MCF 10A (cell line): ENCODE measurements at regions not wholly inside any gene's neighbourhood (a gene's known extent, or its start where the extent isn't known, plus 50 kb on each side); places are given as distances from the start of the nearest gene placed in this dataset.
A peak's percentile ranks its signal among the peaks of the same experiment; 100 is the strongest.

Source experiments
- BruUV-seq: library from RNA; stranded (reverse); fragments of 400-500 nt; replicated peaks from 2 replicates; lab custom pipeline; 2021; lab: Mats Ljungman, UMichigan
- CTCF ChIA-PET: fragments of 300-600 bp; sonication (Branson Sonifier 250); formaldehyde crosslinking; extraction: SDS; loops from one replicate; lab custom pipeline; 2021; ENCODE audit warnings: antibody characterized with exemption, inconsistent platforms; lab: Yijun Ruan, JAX
- POLR2A ChIA-PET: fragments of 300-600, 350-650 bp; sonication (Branson Sonifier 250); formaldehyde crosslinking; extraction: SDS; loops from one replicate; lab custom pipeline; 2020; ENCODE audit warnings: antibody characterized with exemption, inconsistent platforms; lab: Yijun Ruan, JAX
- DNase-seq: peaks from one replicate; pipeline ENCODE4 v3.0.0-alpha.2; 2018; ENCODE audit not compliant: unreplicated experiment
- H3K27ac Mint-ChIP-seq: one replicate; pipeline ENCODE4 v1.8.0; 2022; ENCODE audit warnings: mild to moderate bottlenecking, low read depth, mixed read lengths; ENCODE audit not compliant: unreplicated experiment
- H3K27me3 Mint-ChIP-seq: one replicate; pipeline ENCODE4 v1.8.0; 2022; ENCODE audit warnings: mixed read lengths; ENCODE audit not compliant: insufficient read depth, unreplicated experiment
- H3K36me3 Mint-ChIP-seq: one replicate; pipeline ENCODE4 v1.8.0; 2022; ENCODE audit warnings: mild to moderate bottlenecking, moderate library complexity, mixed read lengths; ENCODE audit not compliant: insufficient read depth, unreplicated experiment
- H3K4me1 Mint-ChIP-seq: one replicate; pipeline ENCODE4 v1.8.0; 2022; ENCODE audit warnings: mixed read lengths; ENCODE audit not compliant: insufficient read depth, unreplicated experiment
- H3K4me3 Mint-ChIP-seq: one replicate; pipeline ENCODE4 v1.8.0; 2022; ENCODE audit warnings: mild to moderate bottlenecking, moderate library complexity, mixed read lengths; ENCODE audit not compliant: unreplicated experiment
- H3K9me3 Mint-ChIP-seq: one replicate; pipeline ENCODE4 v1.8.0; 2022; ENCODE audit warnings: mixed read lengths; ENCODE audit not compliant: unreplicated experiment
- CTCF ChIP-seq: fragments of 200-600 bp; IDR thresholded peaks from one replicate; pipeline ENCODE4 v1.8.0; 2022; ENCODE audit warnings: antibody characterized with exemption, mild to moderate bottlenecking; ENCODE audit not compliant: unreplicated experiment
- intact Hi-C: fragments of 100-400 bp; cut with micrococcal nuclease; formaldehyde crosslinking; loops from 2 replicates; pipeline ENCODE4 v1.14.1; 2022

GRCh38 chr2:228407821-228408220 lies 226.3 kb upstream of the SPHKAP start:
- H3K4me1 Mint-ChIP-seq, result no peaks in the 10 kb centered on the region
- POLR2A ChIA-PET, result no interaction called here
- H3K27me3 Mint-ChIP-seq, result no peaks in the 10 kb centered on the region
- no peak overlapping the region for H3K4me3 Mint-ChIP-seq
- TF ChIP-seq CTCF, result no peak
- intact Hi-C loops, result no loop called here
- CTCF ChIA-PET, result interaction anchor here (0.6 to 0.8 kb wide), 3 partner anchors 15 to 252 kb away, joined by 3 to 5 read pairs (median 3); no protein-coding TSS in a partner anchor
- BruUV-seq, result no TSS peak
- no peaks in the 10 kb centered on the region for H3K36me3 Mint-ChIP-seq
- no peak overlapping the region for H3K27ac Mint-ChIP-seq
- no peak for DNase-seq
- H3K9me3 Mint-ChIP-seq, result no peaks in the 10 kb centered on the region

- H3K4me1 Mint-ChIP-seq, result no peaks in the 10 kb centered on the region
- no peak overlapping the region for H3K4me3 Mint-ChIP-seq
- no peaks in the 10 kb centered on the region for H3K36me3 Mint-ChIP-seq
- intact Hi-C loops, result loop anchor here (1.0 kb wide), 1 partner anchor 257 kb away; no protein-coding TSS in a partner anchor
- TF ChIP-seq CTCF, result peak; percentile 15
- BruUV-seq, result no TSS peak
- H3K27ac Mint-ChIP-seq, result no peak overlapping the region
- ChIA-PET POLR2A (no interaction called here), CTCF (interaction anchor here (0.7 kb wide), 1 partner anchor 1162 kb away, joined by 3 read pairs; no protein-coding TSS in a partner anchor)
- DNase-seq, result peak; percentile 31
- peaks cover 25% of the 10 kb centered on the region for H3K27me3 Mint-ChIP-seq
- H3K9me3 Mint-ChIP-seq, result no peaks in the 10 kb centered on the region
Measured at GRCh38 chr2:228401065-228401912, 219.8 kb upstream of the SPHKAP start.

GRCh38 chr2:228387776-228388175 lies 206.3 kb upstream of the SPHKAP start:
- Mint-ChIP-seq H3K4me3 (no peak overlapping the region), H3K4me1 (no peaks in the 10 kb centered on the region), H3K27ac (no peak overlapping the region), H3K36me3 (no peaks in the 10 kb centered on the region), H3K9me3 (no peaks in the 10 kb centered on the region), H3K27me3 (peaks cover 50% of the 10 kb centered on the region)
- CTCF ChIA-PET, result no interaction called here
- TF ChIP-seq CTCF, result no peak
- no peak for DNase-seq
- intact Hi-C loops, result no loop called here
- no TSS peak for BruUV-seq
- POLR2A ChIA-PET, result no interaction called here

DNA sequence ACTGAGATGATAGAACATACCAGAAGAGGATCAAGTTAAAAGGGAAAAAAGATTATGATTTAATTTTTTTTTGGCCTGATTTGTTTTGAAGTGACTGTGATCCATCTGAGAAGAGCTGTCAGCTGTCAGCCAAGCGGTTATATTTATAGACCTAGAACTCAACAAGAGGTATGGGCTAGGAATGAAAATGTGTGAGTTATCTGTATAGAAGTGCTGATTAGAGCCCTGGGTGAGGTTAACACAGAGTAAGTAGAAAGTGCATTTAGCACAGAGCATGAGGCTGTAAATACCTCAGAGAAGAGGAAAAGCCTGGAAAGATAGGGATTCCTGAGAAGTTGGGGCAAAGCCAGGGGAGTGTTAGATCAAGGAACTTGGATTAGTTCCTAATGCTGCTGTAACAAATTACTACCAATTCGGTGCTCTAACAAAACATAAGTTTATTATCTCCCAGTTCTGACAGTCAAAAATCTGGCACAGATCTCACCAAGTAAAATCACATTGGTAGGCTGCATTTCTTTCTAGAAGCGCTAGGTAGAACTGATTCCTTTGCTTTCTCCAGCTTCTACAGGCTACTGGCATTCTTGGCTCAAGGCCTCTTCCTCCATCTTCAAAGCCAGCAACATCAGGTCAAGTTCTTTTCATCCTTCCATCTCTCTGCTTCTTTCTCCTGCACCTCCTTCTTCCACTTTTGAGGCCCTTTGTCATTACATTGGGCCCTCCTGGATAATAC lies 197.4 kb upstream of the SPHKAP start:
- intact Hi-C loops, result no loop called here
- TF ChIP-seq CTCF, result no peak
- H3K27me3 Mint-ChIP-seq, result no peaks in the 10 kb centered on the region
- H3K4me1 Mint-ChIP-seq, result no peaks in the 10 kb centered on the region
- H3K9me3 Mint-ChIP-seq, result no peaks in the 10 kb centered on the region
- DNase-seq, result no peak
- BruUV-seq, result no TSS peak
- no peaks in the 10 kb centered on the region for H3K36me3 Mint-ChIP-seq
- CTCF ChIA-PET, result no interaction called here
- H3K4me3 Mint-ChIP-seq, result no peak overlapping the region
- no peak overlapping the region for H3K27ac Mint-ChIP-seq
- POLR2A ChIA-PET, result no interaction called here
